ENCODE measurements at regions not wholly inside any gene's neighbourhood (a gene's known extent, or its start where the extent isn't known, plus 50 kb on each side); places are given as distances from the start of the nearest gene placed in this dataset.

GRCh38 chr6:148225871-148226270, 116.8 kb upstream of the SASH1 start:
- no peak for DNase-seq (ENCODE audit: low spot score in 2 of 2, unreplicated experiment in 2 of 2)
- H3K36me3 Mint-ChIP-seq: no peaks in the 10 kb centered on the region
- no peak overlapping the region for H3K4me3 Mint-ChIP-seq
- peaks cover 12% of the 10 kb centered on the region for H3K4me1 Mint-ChIP-seq
- no peak overlapping the region for H3K27ac Mint-ChIP-seq
- TF ChIP-seq, protein P1, sequence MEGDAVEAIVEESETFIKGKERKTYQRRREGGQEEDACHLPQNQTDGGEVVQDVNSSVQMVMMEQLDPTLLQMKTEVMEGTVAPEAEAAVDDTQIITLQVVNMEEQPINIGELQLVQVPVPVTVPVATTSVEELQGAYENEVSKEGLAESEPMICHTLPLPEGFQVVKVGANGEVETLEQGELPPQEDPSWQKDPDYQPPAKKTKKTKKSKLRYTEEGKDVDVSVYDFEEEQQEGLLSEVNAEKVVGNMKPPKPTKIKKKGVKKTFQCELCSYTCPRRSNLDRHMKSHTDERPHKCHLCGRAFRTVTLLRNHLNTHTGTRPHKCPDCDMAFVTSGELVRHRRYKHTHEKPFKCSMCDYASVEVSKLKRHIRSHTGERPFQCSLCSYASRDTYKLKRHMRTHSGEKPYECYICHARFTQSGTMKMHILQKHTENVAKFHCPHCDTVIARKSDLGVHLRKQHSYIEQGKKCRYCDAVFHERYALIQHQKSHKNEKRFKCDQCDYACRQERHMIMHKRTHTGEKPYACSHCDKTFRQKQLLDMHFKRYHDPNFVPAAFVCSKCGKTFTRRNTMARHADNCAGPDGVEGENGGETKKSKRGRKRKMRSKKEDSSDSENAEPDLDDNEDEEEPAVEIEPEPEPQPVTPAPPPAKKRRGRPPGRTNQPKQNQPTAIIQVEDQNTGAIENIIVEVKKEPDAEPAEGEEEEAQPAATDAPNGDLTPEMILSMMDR (IDR thresholded peaks at IDR 0.05; ENCODE audit: unreplicated experiment): no peak
- H3K27me3 Mint-ChIP-seq (ENCODE audit: low read depth): no peaks in the 10 kb centered on the region
- H3K9me3 Mint-ChIP-seq: no peaks in the 10 kb centered on the region

DNA sequence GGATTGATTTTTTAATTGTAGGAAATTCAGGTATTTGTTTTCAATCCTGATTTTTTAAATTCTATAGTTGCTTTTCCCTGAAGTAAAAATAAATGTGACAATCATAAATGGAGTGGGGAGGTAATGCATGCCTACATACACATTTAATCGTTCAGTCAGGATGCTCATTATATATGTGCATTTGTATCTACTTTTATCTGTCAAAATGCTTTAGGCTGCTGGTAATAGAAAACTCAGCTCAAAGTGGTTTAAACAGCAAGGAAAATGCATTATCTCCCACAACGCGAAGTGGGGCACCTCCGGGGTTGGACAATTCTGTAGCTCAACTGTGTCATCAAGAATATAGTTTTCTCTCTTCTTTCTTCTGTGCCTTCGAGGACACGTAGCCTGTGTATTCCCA, 116.4 kb upstream of the SASH1 start:
- H3K27ac Mint-ChIP-seq: no peak overlapping the region
- H3K9me3 Mint-ChIP-seq: no peaks in the 10 kb centered on the region
- DNase-seq (ENCODE audit: low spot score in 2 of 2, unreplicated experiment in 2 of 2): no peak
- H3K36me3 Mint-ChIP-seq: no peaks in the 10 kb centered on the region
- H3K4me3 Mint-ChIP-seq: no peak overlapping the region
- no peaks in the 10 kb centered on the region for H3K27me3 Mint-ChIP-seq (ENCODE audit: low read depth)
- TF ChIP-seq, protein P1 (IDR thresholded peaks at IDR 0.05; ENCODE audit: unreplicated experiment): no peak
- peaks cover 9% of the 10 kb centered on the region for H3K4me1 Mint-ChIP-seq

DNA sequence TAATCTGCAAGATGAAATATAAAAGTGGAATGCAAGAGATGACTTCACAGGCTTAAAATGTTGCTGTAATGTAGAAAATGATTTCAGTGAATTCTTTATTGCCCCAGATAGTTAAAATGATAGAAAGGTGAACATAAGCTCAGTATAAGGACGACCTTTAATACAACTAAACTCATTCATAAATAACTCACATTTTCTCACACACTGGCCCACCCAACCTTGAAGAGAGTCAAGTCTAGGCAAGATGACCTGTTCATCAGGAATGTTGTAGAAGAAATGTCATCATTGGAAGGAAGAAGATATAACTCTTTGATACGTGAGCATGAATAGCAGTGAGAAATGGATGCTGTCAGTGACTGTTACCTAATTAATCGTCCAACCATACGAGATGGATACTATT, 111.1 kb upstream of the SASH1 start:
- no peak overlapping the region for H3K4me3 Mint-ChIP-seq
- no peak overlapping the region for H3K27ac Mint-ChIP-seq
- H3K36me3 Mint-ChIP-seq: no peaks in the 10 kb centered on the region
- DNase-seq (ENCODE audit: low spot score in 2 of 2, unreplicated experiment in 2 of 2): no peak
- TF ChIP-seq, protein P1 (IDR thresholded peaks at IDR 0.05; ENCODE audit: unreplicated experiment): no peak
- peaks cover 6% of the 10 kb centered on the region for H3K4me1 Mint-ChIP-seq
- H3K27me3 Mint-ChIP-seq (ENCODE audit: low read depth): no peaks in the 10 kb centered on the region
- no peaks in the 10 kb centered on the region for H3K9me3 Mint-ChIP-seq

- H3K4me1 Mint-ChIP-seq: peaks cover 21% of the 10 kb centered on the region
- TF ChIP-seq, protein P1 (IDR thresholded peaks at IDR 0.05; ENCODE audit: unreplicated experiment): no peak
- no peaks in the 10 kb centered on the region for H3K36me3 Mint-ChIP-seq
- no peaks in the 10 kb centered on the region for H3K9me3 Mint-ChIP-seq
- H3K27me3 Mint-ChIP-seq (ENCODE audit: low read depth): no peaks in the 10 kb centered on the region
- H3K4me3 Mint-ChIP-seq: no peak overlapping the region
- H3K27ac Mint-ChIP-seq: no peak overlapping the region
- no peak for DNase-seq (ENCODE audit: low spot score in 2 of 2, unreplicated experiment in 2 of 2)
These were observed 107.2 kb upstream of the SASH1 start for GRCh38 chr6:148235446-148235845.

DNA sequence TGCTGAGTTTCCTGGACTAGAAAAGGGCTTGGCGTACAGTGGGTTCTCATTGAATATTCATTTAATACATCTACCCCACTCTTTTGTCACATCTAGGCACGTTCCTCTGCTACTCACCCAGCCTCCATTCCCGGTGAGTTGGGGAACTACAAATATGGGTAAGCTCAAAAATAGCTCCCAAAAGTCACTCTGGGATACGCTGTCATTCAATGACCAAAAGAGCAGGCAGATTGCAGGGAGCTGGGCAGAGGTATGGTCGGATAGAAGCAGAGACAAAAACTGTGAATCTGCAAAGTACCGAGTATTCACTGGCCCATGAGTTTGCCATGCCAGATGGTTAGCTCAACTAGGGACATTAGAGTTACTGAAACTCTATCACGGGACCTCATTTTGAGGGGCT, 103.9 kb upstream of the SASH1 start:
- Mint-ChIP-seq H3K27ac (no peak overlapping the region), H3K4me1 (peaks cover 23% of the 10 kb centered on the region), H3K4me3 (no peak overlapping the region), H3K36me3 (no peaks in the 10 kb centered on the region), H3K27me3 (ENCODE audit: low read depth) (no peaks in the 10 kb centered on the region), H3K9me3 (no peaks in the 10 kb centered on the region)
- no peak for DNase-seq (ENCODE audit: low spot score in 2 of 2, unreplicated experiment in 2 of 2)
- TF ChIP-seq, protein P1 (IDR thresholded peaks at IDR 0.05; ENCODE audit: unreplicated experiment): no peak

DNA sequence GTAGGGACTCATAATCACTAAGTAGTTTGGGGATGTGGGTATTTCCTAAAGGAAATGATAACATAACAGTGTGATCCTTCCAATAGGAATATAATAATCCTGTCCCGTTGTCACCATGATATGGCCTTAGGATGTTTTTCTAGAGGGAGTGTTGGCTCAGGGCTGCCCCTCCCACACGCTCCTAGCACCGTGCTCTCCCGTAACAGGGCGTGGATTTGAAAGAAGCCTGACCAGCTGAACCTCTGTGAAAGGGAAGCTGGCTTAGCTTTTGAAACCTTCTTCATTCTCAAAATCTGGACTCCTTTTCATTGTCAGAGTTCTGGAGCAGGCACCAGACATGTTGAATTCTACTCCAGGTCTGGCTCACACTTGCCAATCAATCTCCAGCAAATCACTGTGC, 103.4 kb upstream of the SASH1 start:
- H3K4me3 Mint-ChIP-seq: no peak overlapping the region
- H3K27me3 Mint-ChIP-seq (ENCODE audit: low read depth): no peaks in the 10 kb centered on the region
- TF ChIP-seq, protein P1 (IDR thresholded peaks at IDR 0.05; ENCODE audit: unreplicated experiment): no peak
- no peaks in the 10 kb centered on the region for H3K36me3 Mint-ChIP-seq
- peaks cover 23% of the 10 kb centered on the region for H3K4me1 Mint-ChIP-seq
- peak overlapping the region; percentile 26 for H3K27ac Mint-ChIP-seq
- DNase-seq (ENCODE audit: low spot score in 2 of 2, unreplicated experiment in 2 of 2): no peak
- H3K9me3 Mint-ChIP-seq: no peaks in the 10 kb centered on the region

All from mesothelial cell of epicardium (in vitro differentiated cells).